HCT116 (cell line): ENCODE measurements at regions not wholly inside any gene's neighbourhood (a gene's known extent, or its start where the extent isn't known, plus 50 kb on each side); places are given as distances from the start of the nearest gene placed in this dataset.

Experiments used
- ATAC-seq: fragments of 200-7000 bp; cut with Tn5 transposase; 2 replicates; pipeline ENCODE4 v1.9.1; 2020; ENCODE audit warnings: mild to moderate bottlenecking, moderate library complexity
- BruUV-seq: library from RNA; stranded (reverse); fragments of 400-500 nt; replicated peaks from 2 replicates; lab custom pipeline; 2021; lab: Mats Ljungman, UMichigan
- CTCF ChIA-PET: fragments of 300-600 bp; sonication (Branson Sonifier 250); formaldehyde crosslinking; loops from one replicate; lab custom pipeline; 2021; ENCODE audit warnings: antibody characterized with exemption; lab: Charles Lee
- POLR2A ChIA-PET: fragments of 300-600, 350-600 bp; sonication (Branson Sonifier 250); formaldehyde crosslinking; loops from one replicate; lab custom pipeline; 2021; ENCODE audit warnings: antibody characterized with exemption; lab: Charles Lee
- RAD21 ChIA-PET, 2 experiments: fragments of 300-600 bp; sonication (Branson Sonifier 250); formaldehyde crosslinking; loops; one replicate each; lab custom pipeline; 2023; ENCODE audit warnings: low total read pairs in 2 of 2; ENCODE audit not compliant: uncharacterized antibody in 2 of 2, unreplicated experiment in 2 of 2, low non-redundant PET in 1 of 2; lab: Charles Lee
- DNase-seq: peaks from one replicate; pipeline ENCODE4 v3.0.0-alpha.2; 2010; ENCODE audit warnings: low read depth, low spot score
- H2AFZ ChIP-seq: fragments of 200-600 bp; shearing (Covaris generic), sonication (generic); 2 replicates; pipeline ENCODE4 v1.6.1; 2017; ENCODE audit warnings: low read depth, mixed run types, mixed read lengths, antibody characterized with exemption, low read length; ENCODE audit not compliant: poor library complexity, severe bottlenecking
- H3K27ac ChIP-seq: 2 replicates; pipeline ENCODE4 v1.5.1; 2012; ENCODE audit warnings: low read depth, low read length
- H3K27me3 ChIP-seq: fragments of 200-600 bp; sonication (generic); 2 replicates; pipeline ENCODE4 v1.6.1; 2016; ENCODE audit warnings: mixed run types, low read length, mixed read lengths; ENCODE audit not compliant: insufficient read depth
- H3K36me3 ChIP-seq, 2 experiments: fragments of 200-500 bp in 1 of 2; fragments of 200-600 bp in 1 of 2; sonication (Bioruptor generic) in 1 of 2; sonication (generic) in 1 of 2; 2 replicates each; pipeline versions ENCODE4 v1.5.1 to v1.6.1; 2014 to 2016; ENCODE audit warnings: low read length in 2 of 2, inconsistent platforms in 1 of 2, mixed read lengths in 1 of 2, mixed run types in 1 of 2; ENCODE audit not compliant: insufficient read depth in 2 of 2, control insufficient read depth in 1 of 2
- H3K4me1 ChIP-seq, 2 experiments: fragments of 200-600 bp in 1 of 2; sonication (generic) in 1 of 2; 2 replicates each; pipeline versions ENCODE4 v1.5.1 to v1.6.1; 2012 to 2017; ENCODE audit warnings: low read length in 2 of 2, inconsistent platforms in 1 of 2, mild to moderate bottlenecking in 1 of 2, mixed read lengths in 1 of 2, mixed run types in 1 of 2, moderate library complexity in 1 of 2; ENCODE audit not compliant: insufficient read depth in 2 of 2, control insufficient read depth in 1 of 2
- H3K4me2 ChIP-seq: fragments of 200-600 bp; sonication (generic); 2 replicates; pipeline ENCODE4 v1.6.1; 2017; ENCODE audit warnings: mixed run types, low read length, mixed read lengths
- H3K4me3 ChIP-seq, 2 experiments: fragments of 200-600 bp in 1 of 2; sonication (generic) in 1 of 2; replicated peaks in 1 of 2; 2 replicates each; pipeline ENCODE4 v1.5.1; 2011 to 2016; ENCODE audit warnings: low read length in 2 of 2, control low read depth in 1 of 2, low read depth in 1 of 2, mild to moderate bottlenecking in 1 of 2, mixed read lengths in 1 of 2, mixed run types in 1 of 2
- H3K79me2 ChIP-seq: fragments of 200-600 bp; sonication (generic); 2 replicates; pipeline ENCODE4 v1.6.1; 2017; ENCODE audit warnings: mild to moderate bottlenecking, mixed run types, low read length, moderate library complexity, mixed read lengths; ENCODE audit not compliant: insufficient read depth
- H3K9ac ChIP-seq: fragments of 200-600 bp; sonication (generic); 2 replicates; pipeline ENCODE4 v1.6.1; 2016; ENCODE audit warnings: low read length, mixed read lengths
- H3K9me2 ChIP-seq: fragments of 200-600 bp; sonication (generic), shearing (Covaris generic); 2 replicates; pipeline ENCODE4 v1.6.1; 2017; ENCODE audit warnings: mixed run types, mild to moderate bottlenecking, moderate library complexity; ENCODE audit not compliant: insufficient read depth
- H3K9me3 ChIP-seq, 2 experiments: fragments of 200-500 bp in 1 of 2; fragments of 200-600 bp in 1 of 2; sonication (Bioruptor generic) in 1 of 2; sonication (generic) in 1 of 2; 2 replicates each; pipeline ENCODE4 v1.6.1; 2014 to 2017; ENCODE audit warnings: low read length in 2 of 2, mixed read lengths in 2 of 2, inconsistent platforms in 1 of 2, low read depth in 1 of 2, mild to moderate bottlenecking in 1 of 2, mixed run types in 1 of 2, moderate library complexity in 1 of 2; ENCODE audit not compliant: control insufficient read depth in 1 of 2, insufficient read depth in 1 of 2
- H4K20me1 ChIP-seq: fragments of 200-600 bp; sonication (generic), shearing (Covaris generic); 2 replicates; pipeline ENCODE4 v1.6.1; 2017; ENCODE audit warnings: mixed run types, mild to moderate bottlenecking, moderate library complexity; ENCODE audit not compliant: insufficient read depth
- CEBPB ChIP-seq: IDR thresholded peaks from 2 replicates; pipeline ENCODE4 v1.6.1; 2012; ENCODE audit warnings: low read depth
- CTCF ChIP-seq, 3 experiments: fragments of 200-600 bp in 1 of 3; sonication (generic) in 1 of 3; IDR thresholded peaks in 2 of 3; conservative IDR thresholded peaks in 1 of 3; 2 replicates each; pipeline ENCODE4 v1.5.1; 2012 to 2017; ENCODE audit warnings: low read depth in 2 of 3, low read length in 2 of 3, antibody characterized with exemption in 1 of 3, borderline replicate concordance in 1 of 3, control low read depth in 1 of 3, mild to moderate bottlenecking in 1 of 3, mixed read lengths in 1 of 3, mixed run types in 1 of 3, moderate library complexity in 1 of 3; ENCODE audit not compliant: insufficient read depth in 1 of 3
- EGR1 ChIP-seq: IDR thresholded peaks from 2 replicates; pipeline ENCODE4 v1.6.1; 2012; ENCODE audit warnings: low read depth
- ELF1 ChIP-seq: IDR thresholded peaks from 2 replicates; pipeline ENCODE4 v1.6.1; 2012; ENCODE audit warnings: low read depth, borderline replicate concordance
- JUND ChIP-seq: IDR thresholded peaks from 2 replicates; pipeline ENCODE4 v1.6.1; 2012
- MAX ChIP-seq: IDR thresholded peaks from 2 replicates; pipeline ENCODE4 v1.6.1; 2012
- POLR2AphosphoS5 ChIP-seq: IDR thresholded peaks from 2 replicates; pipeline ENCODE4 v1.6.1; 2011; ENCODE audit warnings: mild to moderate bottlenecking, low read depth, low read length, moderate library complexity
- SP1 ChIP-seq: IDR thresholded peaks from 2 replicates; pipeline ENCODE4 v1.6.1; 2012; ENCODE audit warnings: low read depth
- SRF ChIP-seq: IDR thresholded peaks from 2 replicates; pipeline ENCODE4 v1.6.1; 2012; ENCODE audit warnings: low read depth
- TCF7L2 ChIP-seq: IDR thresholded peaks from 2 replicates; pipeline ENCODE4 v1.7.0; 2011; ENCODE audit warnings: borderline replicate concordance, inconsistent platforms; ENCODE audit not compliant: insufficient read depth, insufficient read length; ENCODE audit errors: extremely low read depth
- intact Hi-C: fragments of 100-400 bp; cut with micrococcal nuclease; formaldehyde crosslinking; loops from 2 replicates; pipeline ENCODE4 v1.10.0; 2022

GRCh38 chr9:81815781-81816180 lies 112.4 kb upstream of the SPATA31D4 start:
- TF ChIP-seq EGR1 (no peak), JUND (no peak)
- TF ChIP-seq, all 23 proteins: peak for 0
- H3K4me1 ChIP-seq = no peaks in the 10 kb centered on the region
- ChIA-PET CTCF (no interaction called here), POLR2A (no interaction called here), RAD21 (no interaction called here)
- no peaks in the 10 kb centered on the region for H3K27me3 ChIP-seq
- intact Hi-C loops = no loop called here
- no peak overlapping the region for H2AFZ ChIP-seq
- DNase-seq (no peak), ATAC-seq (no peak)
- H4K20me1 ChIP-seq = no peaks in the 10 kb centered on the region
- no peak overlapping the region for H3K4me2 ChIP-seq
- H3K4me3 ChIP-seq = no peak overlapping the region
- no peaks in the 10 kb centered on the region for H3K79me2 ChIP-seq
- no peaks in the 10 kb centered on the region for H3K9me2 ChIP-seq
- no peak overlapping the region for H3K27ac ChIP-seq
- H3K9ac ChIP-seq = no peak overlapping the region
- H3K9me3 ChIP-seq = no peaks in the 10 kb centered on the region
- no TSS peak for BruUV-seq
- H3K36me3 ChIP-seq = no peaks in the 10 kb centered on the region

- intact Hi-C loops = no loop called here
- Histone ChIP-seq H3K4me2 (no peak overlapping the region), H3K9me3 (no peaks in the 10 kb centered on the region), H3K9me2 (no peaks in the 10 kb centered on the region), H3K27ac (no peak overlapping the region), H3K9ac (no peak overlapping the region), H3K79me2 (no peaks in the 10 kb centered on the region), H3K4me3 (no peak overlapping the region), H3K4me1 (peaks cover 0 to 6% of the 10 kb centered on the region in 2 experiments; a peak in 1 of 4 replicates), H3K36me3 (no peaks in the 10 kb centered on the region), H3K27me3 (no peaks in the 10 kb centered on the region)
- ChIA-PET POLR2A (no interaction called here), CTCF (no interaction called here)
- ATAC-seq (no peak), DNase-seq (no peak)
- BruUV-seq = no TSS peak
- no peak for TF ChIP-seq SP1
- no peak for TF ChIP-seq SRF
- no peak for TF ChIP-seq CTCF (IDR thresholded peaks at IDR 0.05 in 2 of 3, conservative IDR thresholded peaks at IDR 0.05 in 1 of 3; ENCODE audit: borderline replicate concordance in 1 of 3, insufficient read depth in 1 of 3, low read depth in 2 of 3, low read length in 2 of 3)
- no peak for TF ChIP-seq JUND
- no peak for TF ChIP-seq MAX
- no peak for TF ChIP-seq POLR2AphosphoS5
- no peak for TF ChIP-seq TCF7L2
- no peak for TF ChIP-seq CEBPB
- no peak for TF ChIP-seq ELF1
- TF ChIP-seq, all 23 proteins: peak for 0
- Histone ChIP-seq H2AFZ (no peak overlapping the region), H4K20me1 (no peaks in the 10 kb centered on the region)
- RAD21 ChIA-PET = no interaction called here
Observed at GRCh38 chr9:81819155-81819554, 109.1 kb upstream of the SPATA31D4 start.
